ENCODE measurements at regions not wholly inside any gene's neighbourhood (a gene's known extent, or its start where the extent isn't known, plus 50 kb on each side); places are given as distances from the start of the nearest gene placed in this dataset.

GRCh38 chr21:23780326-23780725 lies 1827.0 kb downstream of the MRPL39 start:
- TF ChIP-seq Cebpa-rat (IDR thresholded peaks at IDR 0.05): no peak
- Histone ChIP-seq H3K9ac (no peak overlapping the region), H3K4me1 (no peaks in the 10 kb centered on the region), H3K36me3 (no peaks in the 10 kb centered on the region), H3K9me3 (0 out of 2 replicates have a peak, but pooled peaks cover 4% of the 10 kb centered on the region), H3K4me3 (no peak overlapping the region), H3K27me3 (no peaks in the 10 kb centered on the region), H3K27ac (no peak overlapping the region), H3K4me2 (no peak overlapping the region), H4K20me1 (no peaks in the 10 kb centered on the region)

DNA sequence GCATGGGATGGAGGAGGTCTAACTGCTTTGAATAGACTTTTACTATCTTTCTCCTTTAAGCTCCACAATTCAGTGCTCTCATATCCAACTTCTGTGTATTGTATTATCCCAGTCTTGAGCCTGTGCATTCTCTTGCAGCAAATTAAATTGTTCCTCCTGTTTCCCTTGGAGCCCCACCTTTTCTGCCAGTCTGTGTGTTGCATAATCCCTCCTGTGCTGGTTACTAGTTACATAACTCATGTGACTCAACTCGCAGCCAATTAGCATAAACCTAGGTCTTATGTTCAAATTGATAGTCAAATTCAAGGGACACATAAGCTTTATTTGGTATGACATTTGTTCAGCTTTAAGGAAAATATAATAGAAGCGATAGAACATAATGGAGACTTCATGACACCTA lies 1863.5 kb downstream of the MRPL39 start:
- no peak overlapping the region for H3K27ac ChIP-seq
- H3K27me3 ChIP-seq: no peaks in the 10 kb centered on the region
- H3K4me2 ChIP-seq: no peak overlapping the region
- no peaks in the 10 kb centered on the region for H3K4me1 ChIP-seq
- no peak for TF ChIP-seq Cebpa-rat (IDR thresholded peaks at IDR 0.05)
- H3K9me3 ChIP-seq: peaks cover 35% of the 10 kb centered on the region
- H3K9ac ChIP-seq: no peak overlapping the region
- no peaks in the 10 kb centered on the region for H4K20me1 ChIP-seq
- 0 out of 2 replicates have a peak, but pooled peaks cover 4% of the 10 kb centered on the region for H3K36me3 ChIP-seq
- no peak overlapping the region for H3K4me3 ChIP-seq

DNA sequence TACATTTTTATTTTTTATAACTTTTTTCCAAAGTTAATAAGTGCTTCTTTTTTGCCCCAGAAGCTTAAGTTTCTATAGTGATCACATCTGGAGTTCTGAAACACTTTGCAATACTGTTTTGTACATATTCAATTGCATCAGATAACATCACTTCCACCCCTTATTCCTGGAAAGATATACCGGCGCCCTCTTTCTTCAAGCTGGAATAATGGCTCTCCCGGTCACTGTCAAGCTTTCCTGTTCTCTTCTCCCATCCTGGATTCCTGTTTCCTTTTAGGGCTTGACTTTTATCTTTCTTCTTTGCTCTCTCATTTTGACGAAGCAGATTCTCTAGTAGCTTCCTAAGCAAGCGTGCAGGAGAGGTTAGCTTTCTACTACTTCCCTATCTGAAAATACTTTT lies 1866.8 kb downstream of the MRPL39 start:
- Histone ChIP-seq H3K9me3 (peaks cover 10% of the 10 kb centered on the region; the same call in 1 of the 2 replicates), H3K4me3 (no peak overlapping the region), H3K4me1 (no peaks in the 10 kb centered on the region), H3K27ac (no peak overlapping the region), H3K27me3 (no peaks in the 10 kb centered on the region), H3K36me3 (no peaks in the 10 kb centered on the region), H3K9ac (no peak overlapping the region), H4K20me1 (no peaks in the 10 kb centered on the region), H3K4me2 (no peak overlapping the region)
- no peak for TF ChIP-seq Cebpa-rat (IDR thresholded peaks at IDR 0.05)

DNA sequence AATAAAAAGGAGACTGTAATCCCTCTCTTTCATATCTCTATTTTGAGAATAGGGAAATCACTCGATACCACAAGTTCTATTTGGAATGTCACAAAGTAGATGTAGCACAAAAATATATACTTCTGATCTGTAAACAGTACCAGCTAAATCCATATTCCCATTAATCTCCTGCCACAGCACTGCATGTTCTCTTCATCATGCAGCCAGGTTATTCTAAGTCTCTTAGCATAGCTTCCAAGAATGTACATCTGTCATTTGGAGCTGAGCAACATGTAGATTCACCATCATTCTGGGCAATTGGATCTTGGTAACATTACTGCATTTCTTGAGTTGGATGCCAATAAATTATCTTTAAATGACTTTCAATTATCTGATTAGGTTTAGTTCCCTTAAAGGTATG lies 1874.5 kb downstream of the MRPL39 start:
- no peak overlapping the region for H3K4me2 ChIP-seq
- no peaks in the 10 kb centered on the region for H4K20me1 ChIP-seq
- no peak overlapping the region for H3K9ac ChIP-seq
- no peak for TF ChIP-seq Cebpa-rat (IDR thresholded peaks at IDR 0.05)
- H3K9me3 ChIP-seq: no peaks in the 10 kb centered on the region
- no peaks in the 10 kb centered on the region for H3K36me3 ChIP-seq
- H3K4me3 ChIP-seq: no peak overlapping the region
- no peaks in the 10 kb centered on the region for H3K27me3 ChIP-seq
- H3K4me1 ChIP-seq: no peaks in the 10 kb centered on the region
- no peak overlapping the region for H3K27ac ChIP-seq

DNA sequence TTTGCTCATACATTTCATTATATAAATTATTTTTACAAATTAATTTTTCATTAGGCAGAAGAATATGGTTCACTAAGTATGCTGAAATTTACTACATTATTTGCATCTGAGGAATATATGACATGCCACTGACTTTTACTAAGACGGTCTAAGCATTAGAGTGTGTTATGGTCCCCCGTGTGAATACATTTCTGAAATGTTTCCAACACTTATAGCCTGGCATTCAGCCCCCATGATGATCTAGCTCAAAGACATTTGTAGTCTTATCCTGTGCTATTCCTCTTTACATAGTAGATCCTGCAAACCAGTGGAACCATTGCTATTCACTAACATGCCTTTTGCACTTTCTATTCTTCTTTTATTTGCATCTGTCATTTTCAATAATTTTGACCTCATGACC lies 1878.0 kb downstream of the MRPL39 start:
- Histone ChIP-seq H3K4me1 (no peaks in the 10 kb centered on the region), H4K20me1 (no peaks in the 10 kb centered on the region), H3K36me3 (no peaks in the 10 kb centered on the region), H3K27ac (no peak overlapping the region), H3K9me3 (no peaks in the 10 kb centered on the region), H3K9ac (no peak overlapping the region), H3K27me3 (no peaks in the 10 kb centered on the region), H3K4me3 (no peak overlapping the region), H3K4me2 (no peak overlapping the region)
- TF ChIP-seq Cebpa-rat (IDR thresholded peaks at IDR 0.05): no peak

GRCh38 chr21:23725576-23725975 lies 1881.7 kb downstream of the MRPL39 start:
- Histone ChIP-seq H3K27me3 (no peaks in the 10 kb centered on the region), H3K36me3 (no peaks in the 10 kb centered on the region), H3K4me1 (no peaks in the 10 kb centered on the region), H3K27ac (no peak overlapping the region), H4K20me1 (no peaks in the 10 kb centered on the region), H3K9ac (no peak overlapping the region), H3K9me3 (no peaks in the 10 kb centered on the region), H3K4me3 (no peak overlapping the region), H3K4me2 (no peak overlapping the region)
- TF ChIP-seq Cebpa-rat (IDR thresholded peaks at IDR 0.05): no peak

DNA sequence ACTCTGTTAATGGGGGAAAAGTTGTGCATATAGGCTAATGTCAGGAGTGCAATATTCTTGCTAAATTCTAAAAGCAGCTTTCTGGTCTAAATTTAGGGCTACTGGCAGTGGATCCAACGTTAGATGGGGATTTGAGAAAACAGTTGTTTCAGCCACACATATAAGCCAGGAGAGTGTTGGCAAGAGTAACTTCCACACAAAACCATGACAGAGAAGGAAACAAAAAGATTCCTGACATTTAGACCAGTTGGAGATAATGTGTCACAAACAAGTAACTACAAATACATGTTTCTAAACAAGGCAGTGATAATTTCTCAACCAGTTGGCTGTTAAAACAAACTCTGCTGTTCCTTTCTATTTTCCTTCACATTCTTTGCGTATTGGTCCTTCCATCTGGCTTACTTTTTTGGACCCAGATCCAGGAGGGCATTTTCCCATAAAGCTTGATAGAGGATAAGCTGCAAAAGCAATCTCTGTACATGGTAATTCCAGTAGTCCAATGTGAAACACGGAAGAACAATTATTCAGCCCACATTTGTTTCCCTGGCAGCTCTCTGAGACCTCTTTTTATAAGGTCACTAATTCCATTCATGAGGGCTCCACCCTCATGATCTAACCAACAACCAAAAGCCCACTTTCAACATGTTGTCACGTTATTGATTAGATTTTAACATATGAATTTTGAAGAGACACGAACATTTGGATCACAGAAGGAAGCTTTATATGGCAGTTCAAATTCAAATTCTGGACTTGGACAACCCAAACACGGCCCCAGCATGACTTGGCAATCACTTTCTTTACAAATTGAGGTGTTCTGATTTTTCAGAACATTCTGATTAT lies 1888.6 kb downstream of the MRPL39 start:
- H3K9me3 ChIP-seq: peaks cover 10% of the 10 kb centered on the region
- H3K36me3 ChIP-seq: peaks cover 5% of the 10 kb centered on the region; the same call in 1 of the 2 replicates
- H3K27me3 ChIP-seq: no peaks in the 10 kb centered on the region
- no peak overlapping the region for H3K27ac ChIP-seq
- no peak for TF ChIP-seq Cebpa-rat (IDR thresholded peaks at IDR 0.05)
- no peak overlapping the region for H3K4me2 ChIP-seq
- no peaks in the 10 kb centered on the region for H3K4me1 ChIP-seq
- H3K4me3 ChIP-seq: no peak overlapping the region
- no peak overlapping the region for H3K9ac ChIP-seq
- no peaks in the 10 kb centered on the region for H4K20me1 ChIP-seq

DNA sequence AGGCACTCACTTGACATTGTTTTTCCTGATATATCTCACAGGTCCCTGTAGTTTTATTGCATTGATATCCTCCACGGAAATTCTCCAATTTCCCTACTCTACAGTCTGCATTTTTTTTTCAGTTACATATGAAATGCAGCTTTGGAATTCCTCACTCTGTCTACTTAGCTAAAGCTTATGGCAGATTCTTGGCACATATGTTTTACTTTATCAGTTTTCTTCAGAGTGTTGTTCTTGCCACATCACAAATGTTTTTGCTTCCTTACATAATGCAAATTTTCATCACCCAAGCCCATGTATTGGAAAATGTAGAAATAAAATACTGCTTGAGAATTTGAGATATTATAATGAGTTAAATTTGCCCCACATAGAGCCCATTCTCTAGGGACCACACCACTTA lies 1895.1 kb downstream of the MRPL39 start:
- H3K9ac ChIP-seq: no peak overlapping the region
- H3K27me3 ChIP-seq: no peaks in the 10 kb centered on the region
- no peak overlapping the region for H3K4me3 ChIP-seq
- H3K4me1 ChIP-seq: peaks cover 9% of the 10 kb centered on the region
- H3K9me3 ChIP-seq: peaks cover 10% of the 10 kb centered on the region
- peak overlapping the region; percentile 39 for H3K4me2 ChIP-seq
- H3K27ac ChIP-seq: no peak overlapping the region
- TF ChIP-seq Cebpa-rat (IDR thresholded peaks at IDR 0.05): no peak
- no peaks in the 10 kb centered on the region for H4K20me1 ChIP-seq
- peaks cover 5% of the 10 kb centered on the region; the same call in 1 of the 2 replicates for H3K36me3 ChIP-seq

DNA sequence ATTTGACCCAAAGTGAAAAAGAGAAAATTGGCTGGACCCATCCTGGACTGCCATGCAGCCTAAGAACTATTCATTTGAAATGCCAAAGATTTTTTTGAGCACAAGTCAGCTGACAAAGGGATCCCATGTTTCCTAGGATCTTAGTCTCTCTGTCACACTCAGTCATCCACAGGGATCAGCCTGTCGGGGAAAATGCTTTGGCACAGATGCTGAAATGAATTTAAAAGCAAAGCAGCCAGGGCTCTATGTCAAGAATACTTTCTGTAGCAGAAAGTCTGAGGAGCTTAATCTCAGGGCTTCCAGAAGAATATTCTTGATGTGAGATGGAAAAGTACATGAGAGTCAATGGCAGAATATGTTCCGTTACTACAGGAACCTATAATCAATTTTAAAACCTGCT lies 1900.8 kb downstream of the MRPL39 start:
- Histone ChIP-seq H3K4me2 (no peak overlapping the region), H3K4me1 (no peaks in the 10 kb centered on the region), H3K27ac (no peak overlapping the region), H3K4me3 (no peak overlapping the region), H4K20me1 (no peaks in the 10 kb centered on the region), H3K9ac (no peak overlapping the region), H3K36me3 (no peaks in the 10 kb centered on the region), H3K9me3 (no peaks in the 10 kb centered on the region), H3K27me3 (no peaks in the 10 kb centered on the region)
- TF ChIP-seq Cebpa-rat (IDR thresholded peaks at IDR 0.05): no peak

- Histone ChIP-seq H3K27ac (no peak overlapping the region), H3K27me3 (no peaks in the 10 kb centered on the region), H4K20me1 (no peaks in the 10 kb centered on the region), H3K4me1 (peaks cover 10% of the 10 kb centered on the region), H3K9ac (no peak overlapping the region), H3K4me3 (no peak overlapping the region), H3K4me2 (no peak overlapping the region), H3K36me3 (0 out of 2 replicates have a peak, but pooled peaks cover 5% of the 10 kb centered on the region), H3K9me3 (peaks cover 22% of the 10 kb centered on the region)
- no peak for TF ChIP-seq Cebpa-rat (IDR thresholded peaks at IDR 0.05)
Measured at GRCh38 chr21:23699402-23699801, 1907.9 kb downstream of the MRPL39 start.
